ENCODE measurements at regions not wholly inside any gene's neighbourhood (a gene's known extent, or its start where the extent isn't known, plus 50 kb on each side); places are given as distances from the start of the nearest gene placed in this dataset.
"Not testable (repeated sequence)": the region's sequence is repeated elsewhere in the genome, so short reads cannot be mapped to it uniquely, and the experiment has no call there.

GRCh38 chr6:99219788-99220187 lies 129.7 kb downstream of the FAXC start:
- no peak for DNase-seq

GRCh38 chr6:99216959-99217358 lies 132.5 kb downstream of the FAXC start:
- DNase-seq, result no peak

- DNase-seq, result no peak
Observed at GRCh38 chr6:99195986-99196655, 153.4 kb downstream of the FAXC start.

GRCh38 chr6:99192561-99192960 lies 156.9 kb downstream of the FAXC start:
- DNase-seq, result no peak

- no peak for DNase-seq
Observed at GRCh38 chr6:99189823-99190721, 159.4 kb downstream of the FAXC start.

- no peak for DNase-seq
Observed at GRCh38 chr6:99187429-99187828, 162.0 kb downstream of the FAXC start.

GRCh38 chr6:99186417-99186816 lies 163.1 kb downstream of the FAXC start:
- no peak for DNase-seq

GRCh38 chr6:99185525-99185924 lies 163.9 kb downstream of the FAXC start:
- DNase-seq, result no peak

GRCh38 chr6:99184696-99185095 lies 164.8 kb downstream of the FAXC start:
- no peak for DNase-seq

GRCh38 chr6:99183066-99183465 lies 166.4 kb downstream of the FAXC start:
- no peak for DNase-seq

- DNase-seq, result no peak
Observed at GRCh38 chr6:99181174-99181573, 168.3 kb downstream of the FAXC start.

- no peak for DNase-seq
Observed at GRCh38 chr6:99178168-99178567, 171.3 kb downstream of the FAXC start.

- DNase-seq, result no peak
Observed at GRCh38 chr6:99177736-99178135, 171.7 kb downstream of the FAXC start.

GRCh38 chr6:99165838-99166237 lies 183.6 kb downstream of the FAXC start:
- DNase-seq, result no peak

GRCh38 chr6:99152347-99152643 lies 197.2 kb downstream of the FAXC start:
- DNase-seq, result no peak

- peak; percentile 38 for DNase-seq
Observed at GRCh38 chr6:99151634-99152346, 197.7 kb downstream of the FAXC start.

GRCh38 chr6:99148761-99149160 lies 200.7 kb downstream of the FAXC start:
- DNase-seq, result no peak

- DNase-seq, result no peak
Observed at GRCh38 chr6:99148111-99148510, 200.4 kb upstream of the FBXL4 start.

GRCh38 chr6:99147206-99147605 lies 199.5 kb upstream of the FBXL4 start:
- no peak for DNase-seq

- DNase-seq, result no peak
Observed at GRCh38 chr6:99146711-99147110, 199.0 kb upstream of the FBXL4 start.

- no peak for DNase-seq
Observed at GRCh38 chr6:99145738-99146137, 198.0 kb upstream of the FBXL4 start.

GRCh38 chr6:99143108-99143861 lies 195.5 kb upstream of the FBXL4 start:
- no peak for DNase-seq

- DNase-seq, result not testable (repeated sequence)
Observed at GRCh38 chr6:99141906-99142305, 194.2 kb upstream of the FBXL4 start.
